ENCODE measurements at regions not wholly inside any gene's neighbourhood (a gene's known extent, or its start where the extent isn't known, plus 50 kb on each side); places are given as distances from the start of the nearest gene placed in this dataset.

GRCh38 chr20:9919271-9920014, 80.6 kb upstream of the PAK5 start:
- no peak for DNase-seq

- no peak for DNase-seq
Measured at GRCh38 chr20:9918348-9918747, 79.5 kb upstream of the PAK5 start.

- DNase-seq: no peak
Measured at GRCh38 chr20:9916761-9917160, 77.9 kb upstream of the PAK5 start.

GRCh38 chr20:9912858-9913434, 74.1 kb upstream of the PAK5 start:
- DNase-seq: peak; percentile 47

- no peak for DNase-seq
Measured at GRCh38 chr20:9912290-9912689, 73.4 kb upstream of the PAK5 start.

- no peak for DNase-seq
Measured at GRCh38 chr20:9911519-9911918, 72.6 kb upstream of the PAK5 start.

GRCh38 chr20:9909167-9909566, 70.3 kb upstream of the PAK5 start:
- no peak for DNase-seq

- peak; percentile 12 for DNase-seq
Measured at GRCh38 chr20:9903048-9903655, 64.3 kb upstream of the PAK5 start.

- DNase-seq: peak; percentile 4
Measured at GRCh38 chr20:9889270-9889981, 50.5 kb upstream of the PAK5 start.
